A204.1 (cell line): ENCODE measurements at regions not wholly inside any gene's neighbourhood (a gene's known extent, or its start where the extent isn't known, plus 50 kb on each side); places are given as distances from the start of the nearest gene placed in this dataset.

ENCODE experiments used
- FAIRE-seq: peaks from 2 replicates; lab custom pipeline; 2012; peaks lifted over from hg19 to GRCh38; lab: Jason Lieb, UNC

GRCh38 chr4:20643631-20644030 is 56.6 kb upstream of the PACRGL start:
- no peak for FAIRE-seq

DNA sequence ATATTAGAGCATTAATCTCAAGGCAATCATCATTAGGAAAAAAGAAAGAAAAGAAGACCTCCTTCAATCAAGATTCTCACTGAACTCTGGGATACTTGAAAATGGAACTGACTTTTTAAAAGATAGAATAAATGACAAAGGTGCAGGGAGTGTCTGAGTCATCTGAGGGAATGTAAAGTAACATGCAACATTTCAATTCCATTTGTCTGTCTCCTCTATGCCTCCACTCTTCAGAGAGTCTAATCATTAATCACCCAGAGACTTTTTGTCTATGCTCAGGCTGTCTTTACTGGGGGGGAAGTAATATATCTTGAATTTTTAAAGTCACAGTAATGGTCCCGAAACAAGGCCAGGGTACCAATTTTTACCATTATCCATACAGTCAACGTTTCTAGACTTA is 55.0 kb upstream of the PACRGL start:
- no peak for FAIRE-seq

- no peak for FAIRE-seq
Observed at GRCh38 chr4:20646287-20646686, 54.0 kb upstream of the PACRGL start.
